ENCODE measurements at regions not wholly inside any gene's neighbourhood (a gene's known extent, or its start where the extent isn't known, plus 50 kb on each side); places are given as distances from the start of the nearest gene placed in this dataset.

- H3K9me2 ChIP-seq (ENCODE audit: insufficient read depth): no peaks in the 10 kb centered on the region
- no peaks in the 10 kb centered on the region for H3K4me1 ChIP-seq (ENCODE audit: insufficient read depth)
- no peak overlapping the region for H2AFZ ChIP-seq
- WGBS, 2 experiments (ENCODE audit: low coverage in 1 of 2, low lambda C conversion rate in 2 of 2, missing lambda C conversion rate in 2 of 2): 74 to 81% methylated on average over 6 of the region's 6 CpGs
- no peaks in the 10 kb centered on the region for H3K79me2 ChIP-seq (ENCODE audit: insufficient read depth)
- no peak overlapping the region for H3K4me2 ChIP-seq (ENCODE audit: unreplicated experiment)
- H3K4me3 ChIP-seq: no peak overlapping the region
- no peaks in the 10 kb centered on the region for H3K36me3 ChIP-seq (ENCODE audit: low read depth)
- no peaks in the 10 kb centered on the region for H3K9me3 ChIP-seq (ENCODE audit: low read depth)
- peaks cover 16% of the 10 kb centered on the region for H3K27me3 ChIP-seq (replicated peaks; ENCODE audit: insufficient read depth)
- no peak for TF ChIP-seq EZH2 (IDR thresholded peaks at IDR 0.05; ENCODE audit: insufficient read depth, poor library complexity, severe bottlenecking)
- no peak for TF ChIP-seq EZH2phosphoT487 (IDR thresholded peaks at IDR 0.05; ENCODE audit: insufficient read depth, low read depth)
- in situ Hi-C loops (cut with MboI): no loop called here
- no peak overlapping the region for H3K27ac ChIP-seq
- DNase-seq: no peak
- no peaks in the 10 kb centered on the region for H4K20me1 ChIP-seq (ENCODE audit: insufficient read depth)
- H3F3A ChIP-seq (ENCODE audit: insufficient read depth): no peaks in the 10 kb centered on the region
- no peak overlapping the region for H3K9ac ChIP-seq
Measured at GRCh38 chr10:70981936-70982335, 93.6 kb upstream of the PCBD1 start.

- H4K20me1 ChIP-seq (ENCODE audit: insufficient read depth): no peaks in the 10 kb centered on the region
- WGBS, 2 experiments (ENCODE audit: low coverage in 1 of 2, low lambda C conversion rate in 2 of 2, missing lambda C conversion rate in 2 of 2): 63% methylated on average over 3 of the region's 3 CpGs
- H3K9me2 ChIP-seq (ENCODE audit: insufficient read depth): no peaks in the 10 kb centered on the region
- H3K9ac ChIP-seq: no peak overlapping the region
- TF ChIP-seq EZH2phosphoT487 (IDR thresholded peaks at IDR 0.05; ENCODE audit: insufficient read depth, low read depth) (no peak), EZH2 (IDR thresholded peaks at IDR 0.05; ENCODE audit: insufficient read depth, poor library complexity, severe bottlenecking) (no peak)
- no peaks in the 10 kb centered on the region for H3K9me3 ChIP-seq (ENCODE audit: low read depth)
- no peaks in the 10 kb centered on the region for H3K4me1 ChIP-seq (ENCODE audit: insufficient read depth)
- no peak overlapping the region for H3K27ac ChIP-seq
- no peak overlapping the region for H3K4me3 ChIP-seq
- no peaks in the 10 kb centered on the region for H3K79me2 ChIP-seq (ENCODE audit: insufficient read depth)
- no peak overlapping the region for H2AFZ ChIP-seq
- no peaks in the 10 kb centered on the region for H3K36me3 ChIP-seq (ENCODE audit: low read depth)
- no peak for DNase-seq
- in situ Hi-C loops (cut with MboI): no loop called here
- H3F3A ChIP-seq (ENCODE audit: insufficient read depth): no peaks in the 10 kb centered on the region
- H3K4me2 ChIP-seq (ENCODE audit: unreplicated experiment): no peak overlapping the region
- peaks cover 16% of the 10 kb centered on the region for H3K27me3 ChIP-seq (replicated peaks; ENCODE audit: insufficient read depth)
Measured at GRCh38 chr10:70982443-70982842, 94.1 kb upstream of the PCBD1 start.

- Histone ChIP-seq H4K20me1 (ENCODE audit: insufficient read depth) (no peaks in the 10 kb centered on the region), H3K9me3 (ENCODE audit: low read depth) (no peaks in the 10 kb centered on the region), H3K4me3 (no peak overlapping the region), H3K79me2 (ENCODE audit: insufficient read depth) (no peaks in the 10 kb centered on the region), H3F3A (ENCODE audit: insufficient read depth) (no peaks in the 10 kb centered on the region), H3K27ac (no peak overlapping the region), H2AFZ (no peak overlapping the region), H3K4me2 (ENCODE audit: unreplicated experiment) (no peak overlapping the region), H3K27me3 (replicated peaks; ENCODE audit: insufficient read depth) (peaks cover 20% of the 10 kb centered on the region), H3K9me2 (ENCODE audit: insufficient read depth) (no peaks in the 10 kb centered on the region), H3K36me3 (ENCODE audit: low read depth) (no peaks in the 10 kb centered on the region), H3K9ac (no peak overlapping the region), H3K4me1 (ENCODE audit: insufficient read depth) (no peaks in the 10 kb centered on the region)
- no peak for TF ChIP-seq EZH2 (IDR thresholded peaks at IDR 0.05; ENCODE audit: insufficient read depth, poor library complexity, severe bottlenecking)
- TF ChIP-seq EZH2phosphoT487 (IDR thresholded peaks at IDR 0.05; ENCODE audit: insufficient read depth, low read depth): no peak
- 39 to 42% methylated on average over 8 of the region's 8 CpGs for WGBS, 2 experiments (ENCODE audit: low coverage in 1 of 2, low lambda C conversion rate in 2 of 2, missing lambda C conversion rate in 2 of 2)
- in situ Hi-C loops (cut with MboI): no loop called here
- DNase-seq: no peak
Measured at GRCh38 chr10:70984986-70985722, 96.8 kb upstream of the PCBD1 start.

GRCh38 chr10:70985824-70986622 is 97.7 kb upstream of the PCBD1 start:
- DNase-seq: no peak
- Histone ChIP-seq H3K79me2 (ENCODE audit: insufficient read depth) (no peaks in the 10 kb centered on the region), H3K4me2 (ENCODE audit: unreplicated experiment) (no peak overlapping the region), H3K27me3 (replicated peaks; ENCODE audit: insufficient read depth) (peaks cover 20% of the 10 kb centered on the region; the same call in 1 of the 2 replicates), H3K9me3 (ENCODE audit: low read depth) (no peaks in the 10 kb centered on the region), H3K4me1 (ENCODE audit: insufficient read depth) (no peaks in the 10 kb centered on the region), H3K36me3 (ENCODE audit: low read depth) (no peaks in the 10 kb centered on the region), H3K9ac (no peak overlapping the region), H4K20me1 (ENCODE audit: insufficient read depth) (no peaks in the 10 kb centered on the region), H2AFZ (no peak overlapping the region), H3K9me2 (ENCODE audit: insufficient read depth) (no peaks in the 10 kb centered on the region), H3K27ac (no peak overlapping the region), H3F3A (ENCODE audit: insufficient read depth) (no peaks in the 10 kb centered on the region), H3K4me3 (no peak overlapping the region)
- in situ Hi-C loops (cut with MboI): no loop called here
- TF ChIP-seq EZH2phosphoT487 (IDR thresholded peaks at IDR 0.05; ENCODE audit: insufficient read depth, low read depth): no peak
- TF ChIP-seq EZH2 (IDR thresholded peaks at IDR 0.05; ENCODE audit: insufficient read depth, poor library complexity, severe bottlenecking): no peak
- WGBS, 2 experiments (ENCODE audit: low coverage in 1 of 2, low lambda C conversion rate in 2 of 2, missing lambda C conversion rate in 2 of 2): 38 to 53% methylated on average over 10 to 13 of the region's 13 CpGs
